HUES48 (cell line): ENCODE measurements at regions not wholly inside any gene's neighbourhood (a gene's known extent, or its start where the extent isn't known, plus 50 kb on each side); places are given as distances from the start of the nearest gene placed in this dataset.

Experiments
- H3K27ac ChIP-seq: one replicate; pipeline ENCODE4 v1.7.0; 2013; ENCODE audit warnings: low read depth, low read length, inconsistent platforms
- H3K27me3 ChIP-seq: 2 replicates; pipeline ENCODE4 v1.6.1; 2013; ENCODE audit warnings: mild to moderate bottlenecking, low read length; ENCODE audit not compliant: control insufficient read depth, insufficient read depth
- H3K36me3 ChIP-seq: 2 replicates; pipeline ENCODE4 v1.6.1; 2013; ENCODE audit warnings: low read length; ENCODE audit not compliant: control insufficient read depth, insufficient read depth
- H3K4me1 ChIP-seq: 2 replicates; pipeline ENCODE4 v1.6.1; 2013; ENCODE audit warnings: mild to moderate bottlenecking, low read length; ENCODE audit not compliant: control insufficient read depth, insufficient read depth
- H3K4me3 ChIP-seq: 2 replicates; pipeline ENCODE4 v1.5.1; 2013; ENCODE audit warnings: mild to moderate bottlenecking, low read depth, low read length
- H3K9ac ChIP-seq: 2 replicates; pipeline ENCODE4 v1.6.1; 2013; ENCODE audit warnings: mild to moderate bottlenecking, low read depth, low read length, moderate library complexity
- H3K9me3 ChIP-seq: 2 replicates; pipeline ENCODE4 v1.6.1; 2013; ENCODE audit warnings: low read length; ENCODE audit not compliant: control insufficient read depth, insufficient read depth

DNA sequence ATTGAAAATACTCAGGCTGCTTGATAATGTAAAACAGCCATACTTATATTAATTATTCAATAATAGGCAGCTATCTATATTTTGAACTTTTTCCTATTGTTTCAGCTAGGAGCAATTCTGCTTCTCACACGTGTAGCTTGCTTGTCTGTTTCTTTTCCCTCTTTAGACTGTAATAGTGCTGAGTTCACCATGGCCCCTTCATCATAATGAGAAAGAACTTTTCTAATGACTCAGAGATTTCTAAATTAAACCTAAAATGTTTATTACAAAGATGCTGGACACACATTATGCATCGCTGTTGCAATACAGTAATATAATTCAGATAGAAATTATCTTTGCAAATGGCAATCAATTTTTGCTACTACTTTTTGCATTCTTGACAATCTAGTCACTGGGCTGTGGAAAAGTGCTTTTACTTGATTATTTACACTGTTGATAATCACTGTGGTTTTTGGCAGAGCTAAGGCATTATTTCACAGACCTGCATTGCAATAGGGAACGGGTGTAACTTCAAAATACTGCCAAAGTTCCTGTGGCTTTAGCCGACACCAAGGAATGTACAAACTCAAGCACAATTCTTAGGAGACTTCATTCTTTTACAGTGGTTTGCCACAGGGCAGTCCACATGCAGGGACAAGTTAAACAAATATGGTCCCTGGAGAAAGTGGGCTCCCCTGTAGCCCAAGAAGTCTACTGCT, 281.0 kb upstream of the TBL1XR1 start:
- H3K4me3 ChIP-seq = no peak overlapping the region
- H3K9ac ChIP-seq = no peak overlapping the region
- no peaks in the 10 kb centered on the region for H3K36me3 ChIP-seq
- H3K9me3 ChIP-seq = no peaks in the 10 kb centered on the region
- no peaks in the 10 kb centered on the region for H3K27me3 ChIP-seq
- no peaks in the 10 kb centered on the region; the same call in 1 of the 2 replicates for H3K4me1 ChIP-seq
- H3K27ac ChIP-seq = no peak overlapping the region

- Histone ChIP-seq H3K27me3 (no peaks in the 10 kb centered on the region), H3K27ac (no peak overlapping the region), H3K9ac (no peak overlapping the region), H3K4me3 (no peak overlapping the region), H3K4me1 (no peaks in the 10 kb centered on the region; the same call in 1 of the 2 replicates), H3K36me3 (no peaks in the 10 kb centered on the region), H3K9me3 (no peaks in the 10 kb centered on the region)
Measured at GRCh38 chr3:177479630-177480029, 282.3 kb upstream of the TBL1XR1 start.

DNA sequence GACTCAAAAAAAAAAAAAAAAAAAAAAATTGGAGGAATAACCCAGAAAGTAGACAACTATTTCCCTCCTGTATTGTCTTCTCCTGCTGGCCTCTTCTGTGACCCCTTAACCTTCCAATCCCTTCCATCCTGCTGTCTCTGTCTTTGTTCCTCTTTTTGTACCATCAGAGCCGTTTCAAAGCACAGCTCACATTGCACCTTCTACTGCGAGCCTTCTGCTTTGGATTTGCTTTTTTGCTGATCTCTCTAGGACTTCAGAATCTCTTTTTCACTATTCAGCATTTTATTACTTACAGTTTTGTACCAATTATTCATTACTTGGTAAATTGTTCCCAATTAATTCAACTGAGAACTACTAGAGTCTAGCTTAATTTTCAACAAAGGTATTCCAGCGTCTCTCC, 284.0 kb upstream of the TBL1XR1 start:
- no peak overlapping the region for H3K4me3 ChIP-seq
- no peaks in the 10 kb centered on the region for H3K9me3 ChIP-seq
- no peaks in the 10 kb centered on the region for H3K36me3 ChIP-seq
- no peak overlapping the region for H3K9ac ChIP-seq
- no peaks in the 10 kb centered on the region for H3K27me3 ChIP-seq
- H3K27ac ChIP-seq = no peak overlapping the region
- no peaks in the 10 kb centered on the region; the same call in 1 of the 2 replicates for H3K4me1 ChIP-seq

DNA sequence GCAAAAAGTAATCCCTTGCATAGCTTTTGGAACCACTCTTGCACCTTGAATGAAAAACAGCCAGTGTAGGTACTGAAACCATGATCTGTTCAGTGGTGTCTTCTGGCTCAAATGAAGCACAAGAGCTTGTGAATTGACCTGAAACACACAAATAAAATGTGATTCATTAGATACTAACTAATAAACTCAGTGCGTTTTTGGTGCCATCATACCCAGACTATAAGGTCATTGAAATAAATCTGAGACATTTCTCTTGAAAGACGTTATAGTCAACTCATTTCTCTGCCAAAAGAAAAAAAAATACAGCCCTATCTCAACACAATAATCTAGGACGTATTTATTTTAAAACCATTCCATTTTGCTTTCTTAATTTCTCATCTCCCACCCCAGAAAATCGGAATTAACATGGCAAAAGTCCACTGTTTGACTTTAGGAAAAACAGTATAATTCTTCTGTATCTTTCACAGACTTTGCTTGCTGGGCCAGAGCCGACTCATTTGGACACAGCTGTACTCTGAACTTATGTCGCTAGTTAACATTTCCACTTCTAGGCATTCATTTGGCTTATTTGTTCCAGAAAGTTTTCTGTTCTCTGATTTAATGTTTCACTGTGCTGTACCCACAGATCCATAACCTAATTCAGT, 284.9 kb upstream of the TBL1XR1 start:
- Histone ChIP-seq H3K9me3 (no peaks in the 10 kb centered on the region), H3K4me1 (no peaks in the 10 kb centered on the region; the same call in 1 of the 2 replicates), H3K27ac (no peak overlapping the region), H3K36me3 (no peaks in the 10 kb centered on the region), H3K9ac (no peak overlapping the region), H3K4me3 (no peak overlapping the region), H3K27me3 (no peaks in the 10 kb centered on the region)

DNA sequence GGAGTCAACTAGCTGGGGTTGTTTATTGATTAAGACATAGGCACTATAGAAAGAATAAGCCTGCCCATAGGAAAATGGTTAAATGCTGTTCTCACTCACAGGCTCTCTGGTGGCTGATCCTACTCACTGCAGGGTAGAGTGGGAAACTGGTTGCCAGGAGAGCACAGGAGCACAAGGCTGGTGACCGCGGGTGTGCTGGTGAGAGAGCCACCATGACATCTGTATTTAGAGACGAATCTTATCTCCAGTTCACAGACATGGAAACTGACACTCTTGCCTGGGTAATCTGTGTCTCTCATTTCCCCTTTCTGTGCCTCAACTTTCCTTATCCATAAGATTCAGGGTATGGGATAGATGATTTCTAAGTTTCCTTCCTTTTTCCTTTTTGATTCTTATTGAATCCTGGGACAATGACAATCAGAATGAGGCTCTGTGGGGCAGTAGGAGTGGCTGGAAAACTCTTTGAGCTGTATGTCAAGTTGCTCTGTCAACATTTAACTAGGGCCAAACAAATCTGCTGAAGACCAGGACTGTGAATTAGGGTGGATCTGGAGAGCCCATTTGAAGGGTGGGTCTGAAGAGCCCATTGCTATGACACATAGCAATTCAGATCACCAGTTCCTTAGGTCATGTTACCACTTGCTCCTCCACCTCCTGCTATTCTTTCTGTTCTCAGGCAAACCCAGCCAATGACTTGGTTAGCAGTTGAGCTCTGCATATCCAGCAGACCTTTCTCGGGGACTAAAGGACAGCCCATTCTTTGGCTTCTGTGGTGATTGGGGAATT, 286.1 kb upstream of the TBL1XR1 start:
- H3K36me3 ChIP-seq = no peaks in the 10 kb centered on the region
- no peaks in the 10 kb centered on the region for H3K9me3 ChIP-seq
- no peak overlapping the region for H3K4me3 ChIP-seq
- H3K27me3 ChIP-seq = no peaks in the 10 kb centered on the region
- no peak overlapping the region for H3K27ac ChIP-seq
- no peaks in the 10 kb centered on the region; the same call in 1 of the 2 replicates for H3K4me1 ChIP-seq
- no peak overlapping the region for H3K9ac ChIP-seq

- no peaks in the 10 kb centered on the region for H3K9me3 ChIP-seq
- no peaks in the 10 kb centered on the region for H3K27me3 ChIP-seq
- no peaks in the 10 kb centered on the region for H3K36me3 ChIP-seq
- no peaks in the 10 kb centered on the region; the same call in 1 of the 2 replicates for H3K4me1 ChIP-seq
- H3K9ac ChIP-seq = no peak overlapping the region
- no peak overlapping the region for H3K4me3 ChIP-seq
- H3K27ac ChIP-seq = no peak overlapping the region
Measured at GRCh38 chr3:177484206-177484605, 286.9 kb upstream of the TBL1XR1 start.

DNA sequence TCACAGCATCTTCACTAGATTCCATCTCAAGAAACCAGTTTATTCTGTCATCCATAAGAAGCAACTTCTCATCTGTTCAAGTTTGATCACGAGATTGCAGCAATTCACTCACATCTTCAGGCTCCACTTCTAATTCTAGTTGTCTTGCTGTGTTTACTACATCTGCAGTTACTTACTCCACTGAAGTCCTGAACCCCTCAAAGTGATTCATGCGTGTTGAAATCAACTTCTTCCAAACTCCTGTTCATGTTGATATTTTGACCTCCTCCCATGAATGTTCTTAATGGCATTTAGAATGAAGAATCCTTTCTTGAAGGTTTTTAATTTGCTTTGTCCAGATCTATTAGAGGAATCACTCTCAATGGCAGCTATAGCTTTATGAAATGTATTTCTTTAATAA, 287.6 kb upstream of the TBL1XR1 start:
- H3K4me3 ChIP-seq = no peak overlapping the region
- no peaks in the 10 kb centered on the region for H3K36me3 ChIP-seq
- H3K9me3 ChIP-seq = no peaks in the 10 kb centered on the region
- no peak overlapping the region for H3K27ac ChIP-seq
- H3K9ac ChIP-seq = no peak overlapping the region
- H3K4me1 ChIP-seq = no peaks in the 10 kb centered on the region; the same call in 1 of the 2 replicates
- no peaks in the 10 kb centered on the region for H3K27me3 ChIP-seq

- H3K9me3 ChIP-seq = no peaks in the 10 kb centered on the region
- H3K4me3 ChIP-seq = no peak overlapping the region
- H3K27ac ChIP-seq = no peak overlapping the region
- no peaks in the 10 kb centered on the region; the same call in 1 of the 2 replicates for H3K4me1 ChIP-seq
- H3K27me3 ChIP-seq = no peaks in the 10 kb centered on the region
- H3K9ac ChIP-seq = no peak overlapping the region
- no peaks in the 10 kb centered on the region for H3K36me3 ChIP-seq
Measured at GRCh38 chr3:177487635-177488186, 290.4 kb upstream of the TBL1XR1 start.

DNA sequence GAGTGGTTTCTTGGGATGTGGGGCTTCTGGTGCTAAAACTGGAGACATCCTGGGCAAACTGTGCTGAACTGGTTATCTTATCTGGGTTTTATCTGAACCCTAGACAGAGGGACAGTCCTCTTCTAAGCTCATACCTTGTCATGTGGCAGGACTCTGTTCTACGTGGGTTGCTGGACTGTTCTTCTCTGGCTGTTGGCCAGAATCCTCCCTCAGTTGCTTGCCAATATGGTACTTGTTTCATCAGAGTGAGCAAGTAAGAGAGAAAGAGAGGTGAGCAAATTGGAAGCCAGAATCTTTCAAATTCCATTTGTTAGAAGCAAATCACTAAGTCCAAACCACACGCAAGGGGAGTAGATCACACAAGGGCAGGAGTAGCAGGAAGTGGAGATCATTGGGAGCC, 291.5 kb upstream of the TBL1XR1 start:
- no peak overlapping the region for H3K9ac ChIP-seq
- no peaks in the 10 kb centered on the region for H3K27me3 ChIP-seq
- no peaks in the 10 kb centered on the region for H3K9me3 ChIP-seq
- no peak overlapping the region for H3K4me3 ChIP-seq
- H3K27ac ChIP-seq = no peak overlapping the region
- no peaks in the 10 kb centered on the region for H3K36me3 ChIP-seq
- H3K4me1 ChIP-seq = no peaks in the 10 kb centered on the region; the same call in 1 of the 2 replicates

- Histone ChIP-seq H3K4me1 (no peaks in the 10 kb centered on the region), H3K27ac (no peak overlapping the region), H3K4me3 (no peak overlapping the region), H3K27me3 (no peaks in the 10 kb centered on the region), H3K36me3 (no peaks in the 10 kb centered on the region), H3K9ac (no peak overlapping the region), H3K9me3 (no peaks in the 10 kb centered on the region)
Measured at GRCh38 chr3:177490626-177491025, 293.3 kb upstream of the TBL1XR1 start.
